GM10266 (cell line): ENCODE measurements at regions not wholly inside any gene's neighbourhood (a gene's known extent, or its start where the extent isn't known, plus 50 kb on each side); places are given as distances from the start of the nearest gene placed in this dataset.

Experiments
- DNase-seq: peaks from one replicate; pipeline ENCODE4 v3.0.0; 2012; ENCODE audit errors: extremely low spot score
- TF ChIP-seq, protein P1 (sequence below): IDR thresholded peaks from 2 replicates; pipeline ENCODE4 v1.5.1; 2012; ENCODE audit warnings: mild to moderate bottlenecking, low read depth; ENCODE audit not compliant: control insufficient read depth, insufficient read depth; ENCODE audit errors: missing control alignments

DNA sequence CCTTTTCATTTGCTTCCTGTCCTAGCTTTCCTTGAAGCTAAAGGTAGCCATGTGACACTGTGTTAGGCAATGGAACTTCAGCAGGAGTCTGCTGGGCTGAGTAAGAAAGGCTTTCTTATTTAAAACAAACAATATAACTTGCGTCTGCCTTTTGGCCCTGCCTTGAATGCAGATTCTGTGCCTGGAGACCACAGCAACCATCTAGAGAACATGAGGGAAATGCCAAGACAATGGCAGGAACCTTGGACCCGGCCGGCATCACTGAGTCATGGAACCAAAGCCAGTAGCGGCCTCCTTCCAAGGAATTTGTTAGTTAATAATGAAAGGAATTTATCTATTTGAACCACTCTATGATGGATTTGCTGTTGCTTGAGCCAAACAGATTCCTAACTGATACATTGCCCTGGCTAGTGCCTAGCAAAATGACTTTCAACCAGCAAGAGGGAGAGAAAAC is 207.5 kb upstream of the EPHA4 start:
- no peak for DNase-seq

DNA sequence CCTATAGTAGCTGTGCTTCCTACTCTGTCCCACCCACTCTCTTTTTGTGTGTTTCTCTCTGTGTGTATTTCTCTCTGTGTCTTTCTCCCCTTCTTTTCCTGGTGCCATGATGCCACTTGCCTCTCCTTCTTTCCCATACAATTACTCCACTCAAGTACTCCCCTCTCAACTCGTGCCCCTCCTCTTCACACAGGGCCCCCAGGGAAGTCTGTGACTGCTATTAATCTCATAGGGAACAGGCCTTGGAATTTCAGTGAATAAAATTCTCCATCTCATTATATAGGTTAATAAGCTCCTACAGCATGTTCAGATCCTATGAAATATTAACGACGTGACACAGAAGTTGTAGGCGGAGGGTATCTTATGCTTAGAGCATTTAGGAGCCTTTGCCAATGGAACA is 205.9 kb upstream of the EPHA4 start:
- DNase-seq = no peak
- TF ChIP-seq, protein P1, sequence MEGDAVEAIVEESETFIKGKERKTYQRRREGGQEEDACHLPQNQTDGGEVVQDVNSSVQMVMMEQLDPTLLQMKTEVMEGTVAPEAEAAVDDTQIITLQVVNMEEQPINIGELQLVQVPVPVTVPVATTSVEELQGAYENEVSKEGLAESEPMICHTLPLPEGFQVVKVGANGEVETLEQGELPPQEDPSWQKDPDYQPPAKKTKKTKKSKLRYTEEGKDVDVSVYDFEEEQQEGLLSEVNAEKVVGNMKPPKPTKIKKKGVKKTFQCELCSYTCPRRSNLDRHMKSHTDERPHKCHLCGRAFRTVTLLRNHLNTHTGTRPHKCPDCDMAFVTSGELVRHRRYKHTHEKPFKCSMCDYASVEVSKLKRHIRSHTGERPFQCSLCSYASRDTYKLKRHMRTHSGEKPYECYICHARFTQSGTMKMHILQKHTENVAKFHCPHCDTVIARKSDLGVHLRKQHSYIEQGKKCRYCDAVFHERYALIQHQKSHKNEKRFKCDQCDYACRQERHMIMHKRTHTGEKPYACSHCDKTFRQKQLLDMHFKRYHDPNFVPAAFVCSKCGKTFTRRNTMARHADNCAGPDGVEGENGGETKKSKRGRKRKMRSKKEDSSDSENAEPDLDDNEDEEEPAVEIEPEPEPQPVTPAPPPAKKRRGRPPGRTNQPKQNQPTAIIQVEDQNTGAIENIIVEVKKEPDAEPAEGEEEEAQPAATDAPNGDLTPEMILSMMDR = no peak

More for the DNA sequence above, 207.5 kb upstream of the EPHA4 start:
- TF ChIP-seq, protein P1 = no peak

DNA sequence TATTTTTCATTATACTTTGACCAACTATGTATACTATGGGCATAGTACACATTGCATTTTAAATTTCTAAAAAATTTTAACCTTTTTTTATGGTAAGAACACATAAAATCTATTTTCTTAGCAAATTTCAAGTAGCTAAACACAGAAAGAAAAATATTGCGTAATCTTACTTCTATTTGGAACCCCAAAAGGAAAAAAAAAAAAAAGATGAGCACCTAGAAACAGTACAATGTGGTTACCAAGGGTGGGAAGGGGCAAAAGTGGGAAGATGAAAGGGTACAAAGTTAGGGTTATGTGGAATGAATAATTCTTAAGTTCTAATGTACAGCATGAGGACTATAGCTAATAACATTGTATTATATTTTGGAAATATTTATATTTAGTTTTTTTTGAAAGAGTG is 205.0 kb upstream of the EPHA4 start:
- TF ChIP-seq, protein P1 = no peak
- no peak for DNase-seq

DNA sequence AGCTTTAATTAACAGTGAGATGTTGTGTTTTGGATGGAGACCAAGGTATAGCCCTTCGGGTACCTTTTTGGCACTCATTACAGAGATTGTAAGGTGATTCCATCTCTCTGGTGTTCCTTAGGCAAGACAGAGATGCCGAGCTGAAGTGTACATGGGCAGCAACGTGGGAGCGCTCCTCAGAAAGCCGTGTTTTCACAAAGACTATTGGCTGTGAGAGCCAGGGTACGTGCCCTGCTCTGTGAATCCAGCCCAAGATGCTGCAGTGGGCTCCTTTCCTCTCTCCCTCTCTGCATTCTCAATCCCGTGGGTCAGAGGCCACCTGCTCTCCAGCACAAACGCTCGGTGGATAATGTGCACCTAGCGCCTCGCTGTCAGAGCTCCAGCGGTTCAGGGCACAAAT is 203.0 kb upstream of the EPHA4 start:
- TF ChIP-seq, protein P1 = no peak
- no peak for DNase-seq

DNA sequence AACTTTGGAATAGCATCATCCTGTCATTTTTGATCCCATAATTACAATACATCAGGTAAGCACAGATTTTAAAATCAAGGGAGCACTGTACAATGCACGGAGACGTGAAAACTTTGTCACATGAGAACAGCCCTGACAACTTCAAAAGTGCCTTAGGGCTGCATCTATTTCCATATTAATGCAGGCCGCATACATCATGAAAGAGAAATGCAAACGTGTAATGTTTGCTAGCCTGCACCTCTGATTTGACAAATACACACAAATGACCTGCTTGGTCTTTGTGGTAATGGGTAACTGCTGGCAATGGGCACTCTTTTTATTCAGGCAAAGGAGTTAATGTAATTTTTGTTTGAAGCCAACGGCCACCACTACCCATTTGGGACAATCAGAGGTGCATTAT is 202.0 kb upstream of the EPHA4 start:
- TF ChIP-seq, protein P1 = no peak
- DNase-seq = no peak

DNA sequence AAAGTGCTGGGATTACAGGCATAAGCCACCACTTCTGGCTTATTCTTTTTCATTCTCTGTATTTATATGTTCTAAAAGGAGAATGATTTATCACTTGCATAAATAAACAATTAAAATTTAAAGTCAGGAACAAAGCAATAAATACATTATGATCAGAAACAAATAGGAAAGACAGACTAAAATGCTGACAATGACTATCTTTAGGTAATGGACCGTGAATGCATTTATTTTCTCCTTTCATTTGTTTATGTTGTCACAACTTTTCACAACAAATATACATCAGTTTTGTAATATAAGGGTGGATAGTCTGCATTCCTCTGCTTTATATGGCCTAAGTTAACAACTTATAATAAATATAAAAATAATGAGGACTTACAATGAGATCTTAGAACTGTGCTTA is 199.2 kb upstream of the EPHA4 start:
- DNase-seq = no peak
- TF ChIP-seq, protein P1 = no peak

DNA sequence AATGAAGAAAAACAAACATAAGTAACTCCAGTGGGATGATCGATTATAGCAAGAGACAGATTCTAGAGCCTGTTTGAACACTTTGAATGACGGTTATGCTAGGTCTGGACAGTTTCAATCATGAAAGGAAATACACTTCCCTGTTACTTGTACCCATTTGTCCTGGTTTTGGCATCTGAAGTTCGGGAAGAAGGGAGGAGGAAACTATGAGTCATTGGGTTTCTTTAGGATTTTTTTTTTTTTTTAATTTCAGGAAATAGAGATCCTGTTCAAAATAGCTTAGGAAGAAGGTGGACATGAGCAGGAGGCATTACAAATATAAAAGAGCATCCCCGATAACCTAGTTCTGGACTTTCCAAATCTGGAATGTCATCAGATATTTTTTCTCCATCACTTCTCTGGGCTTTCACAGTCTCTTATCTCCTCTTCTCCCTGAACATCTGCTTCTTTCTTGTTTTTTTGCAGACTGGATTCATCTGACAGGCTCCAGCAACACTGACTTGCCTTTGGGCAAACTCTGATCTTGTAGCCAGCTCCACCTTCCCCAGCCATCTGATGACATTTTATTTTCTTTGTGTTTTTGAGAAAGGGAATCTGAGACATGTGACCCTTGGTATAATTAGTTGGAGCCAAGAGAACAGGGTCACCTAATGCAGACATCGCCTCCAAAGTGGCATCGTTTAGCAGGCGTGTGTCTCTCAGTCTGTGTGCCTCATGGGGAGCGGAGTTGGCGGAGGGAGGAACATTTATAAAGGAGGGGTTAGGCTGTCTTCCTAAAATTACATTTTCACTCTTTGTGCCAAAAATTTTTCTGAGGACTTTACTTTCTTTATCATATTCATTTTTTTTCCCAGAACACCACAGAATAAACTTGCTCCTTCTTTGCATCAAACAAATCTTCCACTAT is 195.3 kb upstream of the EPHA4 start:
- TF ChIP-seq, protein P1 = no peak
- DNase-seq = no peak
